H1 (cell line): ENCODE measurements at regions not wholly inside any gene's neighbourhood (a gene's known extent, or its start where the extent isn't known, plus 50 kb on each side); places are given as distances from the start of the nearest gene placed in this dataset.

Experiments used
- CTCF ChIA-PET: fragments of 300-600 bp; sonication (Branson Sonifier 250); formaldehyde crosslinking; loops from one replicate; lab custom pipeline; 2021; ENCODE audit not compliant: partially characterized antibody; lab: Charles Lee
- POLR2A ChIA-PET: fragments of 300-600 bp; sonication (Branson Sonifier 250); formaldehyde crosslinking; loops from one replicate; lab custom pipeline; 2021; ENCODE audit warnings: inconsistent platforms; ENCODE audit not compliant: partially characterized antibody; lab: Charles Lee
- DNase-seq, 2 experiments: peaks; one replicate each; pipeline versions ENCODE4 v3.0.0 to v3.0.0-alpha.2; 2010 to 2022; ENCODE audit warnings: low spot score in 2 of 2, low read depth in 1 of 2, mixed read lengths in 1 of 2
- FAIRE-seq: peaks from 2 replicates; lab custom pipeline; 2011; peaks lifted over from hg19 to GRCh38; lab: Jason Lieb, UNC
- H2AFZ ChIP-seq: 2 replicates; pipeline ENCODE4 v1.8.1; 2012; ENCODE audit warnings: low read length, inconsistent platforms
- H2AK5ac ChIP-seq: 2 replicates; pipeline ENCODE4 v1.6.1; 2013; ENCODE audit warnings: low read depth, low read length
- H2BK120ac ChIP-seq: replicated peaks from 2 replicates; pipeline ENCODE3; 2013; ENCODE audit warnings: low read depth, low read length, inconsistent platforms
- H2BK12ac ChIP-seq: 2 replicates; pipeline ENCODE4 v1.6.1; 2013; ENCODE audit warnings: low read depth, low read length
- H2BK15ac ChIP-seq: 2 replicates; pipeline ENCODE4 v1.6.1; 2013; ENCODE audit warnings: low read length
- H2BK20ac ChIP-seq: 2 replicates; pipeline ENCODE4 v1.6.1; 2013; ENCODE audit warnings: low read length
- H2BK5ac ChIP-seq: 2 replicates; pipeline ENCODE4 v1.6.1; 2013; ENCODE audit warnings: low read depth, low read length
- H3K14ac ChIP-seq: 2 replicates; pipeline ENCODE4 v1.6.1; 2013; ENCODE audit warnings: inconsistent platforms; ENCODE audit not compliant: insufficient read length
- H3K18ac ChIP-seq: 2 replicates; pipeline ENCODE4 v1.6.1; 2013; ENCODE audit warnings: low read length; ENCODE audit errors: extremely low read depth
- H3K23ac ChIP-seq: 2 replicates; pipeline ENCODE4 v1.6.1; 2013; ENCODE audit warnings: inconsistent platforms; ENCODE audit not compliant: insufficient read length
- H3K23me2 ChIP-seq: 2 replicates; pipeline ENCODE4 v1.6.1; 2013; ENCODE audit warnings: low read depth, low read length
- H3K27ac ChIP-seq: 2 replicates; pipeline ENCODE4 v1.6.1; 2011; ENCODE audit warnings: low read depth, low read length, inconsistent platforms
- H3K27me3 ChIP-seq, 4 experiments: replicated peaks in 1 of 4; 1 replicate in 1 of 4; 2 replicates in 3 of 4; pipeline versions ENCODE4 v1.6.1 to v1.8.1; 2011 to 2013; ENCODE audit warnings: low read length in 3 of 4, mild to moderate bottlenecking in 3 of 4, inconsistent platforms in 2 of 4, mixed read lengths in 2 of 4, moderate library complexity in 1 of 4; ENCODE audit not compliant: control insufficient read depth in 3 of 4, insufficient read depth in 3 of 4; ENCODE audit errors: extremely low read depth in 1 of 4
- H3K36me3 ChIP-seq, 4 experiments: 2 replicates each; pipeline versions ENCODE4 v1.6.1 to v1.8.1; 2011 to 2013; ENCODE audit warnings: mild to moderate bottlenecking in 4 of 4, low read length in 3 of 4, moderate library complexity in 2 of 4, control low read depth in 1 of 4, inconsistent platforms in 1 of 4; ENCODE audit not compliant: insufficient read depth in 4 of 4, control insufficient read depth in 2 of 4
- H3K4ac ChIP-seq: replicated peaks from 2 replicates; pipeline ENCODE3; 2013; ENCODE audit warnings: low read length, low read depth, mixed read lengths, inconsistent platforms; ENCODE audit not compliant: insufficient read length
- H3K4me1 ChIP-seq, 4 experiments: replicated peaks in 1 of 4; 1 replicate in 1 of 4; 2 replicates in 3 of 4; pipeline versions ENCODE4 v1.6.1 to v1.8.1; 2011 to 2013; ENCODE audit warnings: low read length in 3 of 4, inconsistent platforms in 2 of 4, mixed read lengths in 1 of 4; ENCODE audit not compliant: insufficient read depth in 4 of 4, control insufficient read depth in 3 of 4
- H3K4me2 ChIP-seq, 2 experiments: 2 replicates each; pipeline versions ENCODE4 v1.6.1 to v1.8.1; 2011 to 2013; ENCODE audit warnings: low read depth in 2 of 2, low read length in 2 of 2, control low read depth in 1 of 2, inconsistent platforms in 1 of 2, mild to moderate bottlenecking in 1 of 2; ENCODE audit not compliant: insufficient read depth in 1 of 2
- H3K4me3 ChIP-seq, 4 experiments: fragments of 200-600, 300-600 bp in 1 of 4; sonication (generic), shearing (Covaris generic), sonication (Bioruptor Twin) in 1 of 4; 2 replicates each; pipeline versions ENCODE4 v1.5.1 to v1.8.1; 2011 to 2016; ENCODE audit warnings: low read length in 4 of 4, low read depth in 3 of 4, control low read depth in 2 of 4, inconsistent platforms in 2 of 4, mild to moderate bottlenecking in 2 of 4, mixed read lengths in 1 of 4, moderate library complexity in 1 of 4; ENCODE audit not compliant: insufficient read depth in 2 of 4; ENCODE audit errors: extremely low read depth in 1 of 4
- H3K56ac ChIP-seq: replicated peaks from 2 replicates; pipeline ENCODE3; 2013; ENCODE audit warnings: low read depth, mild to moderate bottlenecking, mixed read lengths, low read length, inconsistent platforms; ENCODE audit not compliant: insufficient read length
- H3K79me1 ChIP-seq: 2 replicates; pipeline ENCODE4 v1.6.1; 2013; ENCODE audit warnings: low read depth, low read length, control low read depth
- H3K79me2 ChIP-seq, 2 experiments: 2 replicates each; pipeline versions ENCODE4 v1.6.1 to v1.8.1; 2012 to 2013; ENCODE audit warnings: low read length in 2 of 2, mild to moderate bottlenecking in 2 of 2, inconsistent platforms in 1 of 2; ENCODE audit not compliant: insufficient read depth in 2 of 2, control insufficient read depth in 1 of 2
- H3K9ac ChIP-seq, 4 experiments: replicated peaks in 1 of 4; 1 replicate in 1 of 4; 2 replicates in 3 of 4; pipeline versions ENCODE4 v1.6.1 to v1.8.1; 2011 to 2013; ENCODE audit warnings: low read depth in 3 of 4, low read length in 3 of 4, control low read depth in 2 of 4, mild to moderate bottlenecking in 2 of 4, moderate library complexity in 2 of 4, inconsistent platforms in 1 of 4; ENCODE audit errors: extremely low read depth in 1 of 4
- H3K9me3 ChIP-seq, 2 experiments: 2 replicates each; pipeline versions ENCODE4 v1.6.1 to v1.8.1; 2012 to 2013; ENCODE audit warnings: mild to moderate bottlenecking in 2 of 2, moderate library complexity in 2 of 2, control low read depth in 1 of 2, inconsistent platforms in 1 of 2, low read depth in 1 of 2, low read length in 1 of 2, mixed read lengths in 1 of 2; ENCODE audit not compliant: insufficient read depth in 2 of 2
- H4K20me1 ChIP-seq, 2 experiments: replicated peaks in 1 of 2; 2 replicates each; pipeline versions ENCODE3 to v1.8.1; 2011 to 2013; ENCODE audit warnings: inconsistent platforms in 2 of 2, low read length in 2 of 2, mild to moderate bottlenecking in 1 of 2; ENCODE audit not compliant: insufficient read depth in 2 of 2, control insufficient read depth in 1 of 2
- H4K5ac ChIP-seq: 2 replicates; pipeline ENCODE4 v1.6.1; 2013; ENCODE audit warnings: low read length, low read depth, mixed read lengths, inconsistent platforms; ENCODE audit not compliant: insufficient read length
- H4K8ac ChIP-seq: 2 replicates; pipeline ENCODE4 v1.8.0; 2013; ENCODE audit warnings: mild to moderate bottlenecking, moderate library complexity, low read length, inconsistent platforms; ENCODE audit not compliant: insufficient read depth; ENCODE audit errors: extremely low read depth
- H4K91ac ChIP-seq: replicated peaks from 2 replicates; pipeline ENCODE3; 2013; ENCODE audit warnings: low read length, mixed read lengths, inconsistent platforms; ENCODE audit not compliant: insufficient read length
- CBX8 ChIP-seq: fragments of 300-800, 300-1000 bp; sonication (generic); IDR thresholded peaks from 2 replicates; pipeline ENCODE4 v1.7.1; 2016; ENCODE audit warnings: low read depth, low read length, borderline replicate concordance
- CHD2 ChIP-seq: IDR thresholded peaks from 2 replicates; pipeline ENCODE4 v1.6.1; 2012; ENCODE audit warnings: low read length, improper control_type of control experiment
- TAF1 ChIP-seq: IDR thresholded peaks from 2 replicates; pipeline ENCODE4 v1.6.1; 2011; ENCODE audit warnings: mild to moderate bottlenecking, low read depth, low read length
- WGBS, 2 experiments: shearing (Covaris generic) in 1 of 2; methylation state at CpG; one replicate each; pipeline versions ENCODE4 v1.1.6 to v1.1.7; 2013 to 2015; ENCODE audit warnings: low lambda C conversion rate in 2 of 2, mixed read lengths in 2 of 2, inconsistent platforms in 1 of 2, low coverage in 1 of 2, missing lambda C conversion rate in 1 of 2; ENCODE audit not compliant: insufficient replicate concordance in 2 of 2, insufficient coverage in 1 of 2, insufficient read length in 1 of 2; ENCODE audit errors: extremely low coverage in 1 of 2, missing lambda C conversion rate in 1 of 2; 5-methylcytosine and 5-hydroxymethylcytosine counted together

DNA sequence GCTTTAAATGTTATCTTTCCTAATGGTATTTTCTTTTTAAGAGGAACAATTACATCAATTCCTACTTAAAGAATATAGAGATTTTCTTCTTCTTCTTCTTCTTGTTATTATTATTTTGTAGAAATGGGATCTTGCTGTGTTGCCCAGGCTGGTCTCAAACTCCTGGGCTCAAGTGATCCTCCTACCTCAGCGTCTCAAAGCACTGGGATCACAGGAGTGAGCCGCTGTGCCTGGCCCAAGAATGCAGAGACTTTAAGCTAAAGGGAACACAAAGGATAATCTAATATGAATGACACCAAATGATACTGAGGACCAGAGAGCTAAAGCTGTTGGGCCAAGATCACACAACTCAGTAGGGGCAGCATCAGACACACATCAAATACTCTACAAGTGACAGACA is 87.4 kb upstream of the FOXQ1 start:
- Histone ChIP-seq H3K9ac (no peak overlapping the region), H3K4me2 (no peak overlapping the region), H3K27me3 (no peaks in the 10 kb centered on the region), H3K9me3 (no peaks in the 10 kb centered on the region), H4K5ac (no peak overlapping the region), H2BK120ac (no peak overlapping the region), H2BK12ac (no peak overlapping the region), H3K79me2 (no peaks in the 10 kb centered on the region), H4K91ac (no peak overlapping the region), H3K23me2 (no peaks in the 10 kb centered on the region), H3K4me3 (no peak overlapping the region), H3K18ac (no peak overlapping the region), H3K14ac (no peak overlapping the region), H4K20me1 (no peaks in the 10 kb centered on the region), H2BK15ac (no peak overlapping the region), H2BK20ac (no peak overlapping the region), H3K79me1 (no peaks in the 10 kb centered on the region; the same call in 1 of the 2 replicates), H3K4me1 (no peaks in the 10 kb centered on the region), H3K4ac (no peak overlapping the region), H2BK5ac (no peak overlapping the region), H3K23ac (no peak overlapping the region), H3K36me3 (no peaks in the 10 kb centered on the region), H3K56ac (no peak overlapping the region), H3K27ac (no peak overlapping the region), H2AFZ (no peak overlapping the region), H2AK5ac (no peak overlapping the region), H4K8ac (no peak overlapping the region)
- POLR2A ChIA-PET, result no interaction called here
- TF ChIP-seq CBX8, result no peak
- TF ChIP-seq CHD2, result no peak
- no peak for TF ChIP-seq TAF1
- DNase-seq, result no peak
- no peak for FAIRE-seq
- WGBS, 2 experiments, result 87% methylated on average over 2 of the region's 2 CpGs; no CpG with 5 or more reads in 1 of the 2 experiments
- CTCF ChIA-PET, result interaction anchor here (1.0 kb wide), 1 partner anchor 9 kb away, joined by 3 read pairs; no protein-coding TSS in a partner anchor
